Glutamatergic neuron (in vitro differentiated cells): ENCODE measurements at regions not wholly inside any gene's neighbourhood (a gene's known extent, or its start where the extent isn't known, plus 50 kb on each side); places are given as distances from the start of the nearest gene placed in this dataset.

Experiments used
- DNase-seq: peaks from one replicate; pipeline ENCODE4 v3.0.0; 2022
- H3K27ac Mint-ChIP-seq: one replicate; pipeline ENCODE4 v1.8.0; 2020; ENCODE audit warnings: mild to moderate bottlenecking, mixed read lengths, inconsistent platforms; ENCODE audit not compliant: unreplicated experiment
- H3K27me3 Mint-ChIP-seq: one replicate; pipeline ENCODE4 v1.8.0; 2020; ENCODE audit warnings: mild to moderate bottlenecking, moderate library complexity, mixed read lengths, inconsistent platforms; ENCODE audit not compliant: unreplicated experiment
- H3K36me3 Mint-ChIP-seq: one replicate; pipeline ENCODE4 v1.8.0; 2020; ENCODE audit warnings: mild to moderate bottlenecking, mixed read lengths, inconsistent platforms; ENCODE audit not compliant: unreplicated experiment
- H3K4me1 Mint-ChIP-seq: one replicate; pipeline ENCODE4 v1.8.0; 2020; ENCODE audit warnings: mild to moderate bottlenecking, low read depth, mixed read lengths, inconsistent platforms; ENCODE audit not compliant: unreplicated experiment
- H3K4me3 Mint-ChIP-seq: one replicate; pipeline ENCODE4 v1.8.0; 2020; ENCODE audit warnings: mild to moderate bottlenecking, mixed read lengths, inconsistent platforms; ENCODE audit not compliant: unreplicated experiment
- H3K9me3 Mint-ChIP-seq: one replicate; pipeline ENCODE4 v1.8.0; 2020; ENCODE audit warnings: mild to moderate bottlenecking, moderate library complexity, mixed read lengths, inconsistent platforms; ENCODE audit not compliant: unreplicated experiment
- CTCF ChIP-seq: fragments of 200-600 bp; sonication (generic); IDR thresholded peaks from one replicate; pipeline ENCODE4 v1.5.0; 2021; ENCODE audit not compliant: partially characterized antibody, unreplicated experiment

- Mint-ChIP-seq H3K9me3 (no peaks in the 10 kb centered on the region), H3K27me3 (peaks cover 6% of the 10 kb centered on the region), H3K4me1 (peaks cover 15% of the 10 kb centered on the region), H3K4me3 (no peak overlapping the region), H3K27ac (no peak overlapping the region), H3K36me3 (peaks cover under 1% of the 10 kb centered on the region)
- TF ChIP-seq CTCF: no peak
- DNase-seq: no peak
Observed at GRCh38 chr6:170149681-170150589, 140.9 kb downstream of the DLL1 start.

GRCh38 chr6:170148709-170149470 is 142.0 kb downstream of the DLL1 start:
- no peak for TF ChIP-seq CTCF
- Mint-ChIP-seq H3K4me3 (no peak overlapping the region), H3K9me3 (no peaks in the 10 kb centered on the region), H3K36me3 (peaks cover 7% of the 10 kb centered on the region), H3K27ac (no peak overlapping the region), H3K27me3 (peaks cover 6% of the 10 kb centered on the region), H3K4me1 (peaks cover 15% of the 10 kb centered on the region)
- DNase-seq: no peak

- no peak for DNase-seq
- no peak for TF ChIP-seq CTCF
- Mint-ChIP-seq H3K27me3 (peaks cover 6% of the 10 kb centered on the region), H3K27ac (no peak overlapping the region), H3K9me3 (peaks cover 1% of the 10 kb centered on the region), H3K36me3 (peaks cover 7% of the 10 kb centered on the region), H3K4me1 (peaks cover 17% of the 10 kb centered on the region), H3K4me3 (no peak overlapping the region)
Observed at GRCh38 chr6:170147832-170148708, 142.8 kb downstream of the DLL1 start.

- no peak for DNase-seq
- Mint-ChIP-seq H3K36me3 (peaks cover 7% of the 10 kb centered on the region), H3K4me1 (peaks cover 16% of the 10 kb centered on the region), H3K27ac (no peak overlapping the region), H3K9me3 (peaks cover 2% of the 10 kb centered on the region), H3K4me3 (no peak overlapping the region), H3K27me3 (peaks cover 6% of the 10 kb centered on the region)
- no peak for TF ChIP-seq CTCF
Observed at GRCh38 chr6:170147056-170147787, 143.7 kb downstream of the DLL1 start.
